HepG2 (cell line): ENCODE measurements at regions not wholly inside any gene's neighbourhood (a gene's known extent, or its start where the extent isn't known, plus 50 kb on each side); places are given as distances from the start of the nearest gene placed in this dataset.

Source experiments
- SATB2 ChIP-seq: sonication (generic); formaldehyde crosslinking; IDR thresholded peaks from 2 replicates; pipeline ENCODE4 v1.5.0; 2020; ENCODE audit warnings: missing genetic modification reagents
- SSRP1 ChIP-seq: IDR thresholded peaks from 2 replicates; pipeline ENCODE4 v1.6.1; 2016; ENCODE audit warnings: control low read depth
- ZNF382 ChIP-seq: sonication (generic); formaldehyde crosslinking; IDR thresholded peaks from 2 replicates; pipeline ENCODE4 v1.5.0; 2020; ENCODE audit warnings: missing genetic modification reagents, mild to moderate bottlenecking, borderline replicate concordance
- ZNF558 ChIP-seq: sonication (generic); formaldehyde crosslinking; IDR thresholded peaks from 2 replicates; pipeline ENCODE4 v1.9.0; 2022; ENCODE audit warnings: mild to moderate bottlenecking, missing genetic modification reagents, borderline replicate concordance
- TF ChIP-seq, protein P1 (sequence below): sonication (generic); formaldehyde crosslinking; IDR thresholded peaks from 2 replicates; pipeline ENCODE4 v1.5.0; 2020; ENCODE audit warnings: mild to moderate bottlenecking, missing genetic modification reagents, borderline replicate concordance
- TF ChIP-seq, protein P2 (sequence below): sonication (generic); formaldehyde crosslinking; IDR thresholded peaks from 2 replicates; pipeline ENCODE4 v1.4.0; 2020; ENCODE audit warnings: missing genetic modification reagents, mild to moderate bottlenecking, borderline replicate concordance

DNA sequence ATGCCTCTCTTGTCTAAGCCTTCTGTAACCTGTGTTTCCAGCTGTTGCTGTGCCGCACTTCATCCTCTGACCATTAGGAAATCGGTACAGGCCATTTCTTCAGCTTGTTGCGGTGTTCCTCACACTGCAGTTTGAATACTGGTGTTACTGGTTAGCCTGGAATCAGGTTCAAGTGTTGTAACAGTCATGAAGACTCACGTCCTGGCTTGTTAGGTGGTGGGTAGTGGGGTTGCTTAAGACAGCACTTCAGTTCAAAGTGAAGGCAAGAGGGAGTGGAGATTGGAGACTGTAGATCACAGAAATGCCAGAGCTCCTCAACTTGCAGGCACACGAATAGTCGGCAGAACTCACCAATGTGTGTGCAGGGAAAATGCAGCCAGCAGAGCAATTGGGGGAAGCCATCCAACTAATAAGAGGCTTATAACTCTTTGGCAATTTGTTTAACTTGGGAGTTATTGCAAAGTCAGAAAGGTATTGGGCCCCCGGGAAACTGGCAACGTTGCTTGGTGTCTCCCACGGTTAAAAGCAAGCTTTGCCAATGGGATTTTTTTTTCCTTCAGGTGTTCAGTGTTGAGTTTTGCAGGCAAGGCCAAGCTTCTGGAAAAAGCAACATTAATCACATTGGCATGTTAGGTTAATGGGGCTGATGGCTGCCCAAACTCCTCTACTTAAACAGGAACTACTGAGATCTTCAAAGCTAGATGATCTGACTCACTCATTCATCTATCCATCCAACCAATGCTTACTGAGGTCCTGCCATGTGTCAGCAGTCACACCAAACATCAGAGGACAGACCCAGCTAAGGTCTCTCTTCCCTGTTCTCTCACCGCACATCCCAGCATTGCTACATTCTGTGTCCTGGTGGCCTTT is 380.9 kb downstream of the GATA3 start (continued):
- TF ChIP-seq, protein P1, sequence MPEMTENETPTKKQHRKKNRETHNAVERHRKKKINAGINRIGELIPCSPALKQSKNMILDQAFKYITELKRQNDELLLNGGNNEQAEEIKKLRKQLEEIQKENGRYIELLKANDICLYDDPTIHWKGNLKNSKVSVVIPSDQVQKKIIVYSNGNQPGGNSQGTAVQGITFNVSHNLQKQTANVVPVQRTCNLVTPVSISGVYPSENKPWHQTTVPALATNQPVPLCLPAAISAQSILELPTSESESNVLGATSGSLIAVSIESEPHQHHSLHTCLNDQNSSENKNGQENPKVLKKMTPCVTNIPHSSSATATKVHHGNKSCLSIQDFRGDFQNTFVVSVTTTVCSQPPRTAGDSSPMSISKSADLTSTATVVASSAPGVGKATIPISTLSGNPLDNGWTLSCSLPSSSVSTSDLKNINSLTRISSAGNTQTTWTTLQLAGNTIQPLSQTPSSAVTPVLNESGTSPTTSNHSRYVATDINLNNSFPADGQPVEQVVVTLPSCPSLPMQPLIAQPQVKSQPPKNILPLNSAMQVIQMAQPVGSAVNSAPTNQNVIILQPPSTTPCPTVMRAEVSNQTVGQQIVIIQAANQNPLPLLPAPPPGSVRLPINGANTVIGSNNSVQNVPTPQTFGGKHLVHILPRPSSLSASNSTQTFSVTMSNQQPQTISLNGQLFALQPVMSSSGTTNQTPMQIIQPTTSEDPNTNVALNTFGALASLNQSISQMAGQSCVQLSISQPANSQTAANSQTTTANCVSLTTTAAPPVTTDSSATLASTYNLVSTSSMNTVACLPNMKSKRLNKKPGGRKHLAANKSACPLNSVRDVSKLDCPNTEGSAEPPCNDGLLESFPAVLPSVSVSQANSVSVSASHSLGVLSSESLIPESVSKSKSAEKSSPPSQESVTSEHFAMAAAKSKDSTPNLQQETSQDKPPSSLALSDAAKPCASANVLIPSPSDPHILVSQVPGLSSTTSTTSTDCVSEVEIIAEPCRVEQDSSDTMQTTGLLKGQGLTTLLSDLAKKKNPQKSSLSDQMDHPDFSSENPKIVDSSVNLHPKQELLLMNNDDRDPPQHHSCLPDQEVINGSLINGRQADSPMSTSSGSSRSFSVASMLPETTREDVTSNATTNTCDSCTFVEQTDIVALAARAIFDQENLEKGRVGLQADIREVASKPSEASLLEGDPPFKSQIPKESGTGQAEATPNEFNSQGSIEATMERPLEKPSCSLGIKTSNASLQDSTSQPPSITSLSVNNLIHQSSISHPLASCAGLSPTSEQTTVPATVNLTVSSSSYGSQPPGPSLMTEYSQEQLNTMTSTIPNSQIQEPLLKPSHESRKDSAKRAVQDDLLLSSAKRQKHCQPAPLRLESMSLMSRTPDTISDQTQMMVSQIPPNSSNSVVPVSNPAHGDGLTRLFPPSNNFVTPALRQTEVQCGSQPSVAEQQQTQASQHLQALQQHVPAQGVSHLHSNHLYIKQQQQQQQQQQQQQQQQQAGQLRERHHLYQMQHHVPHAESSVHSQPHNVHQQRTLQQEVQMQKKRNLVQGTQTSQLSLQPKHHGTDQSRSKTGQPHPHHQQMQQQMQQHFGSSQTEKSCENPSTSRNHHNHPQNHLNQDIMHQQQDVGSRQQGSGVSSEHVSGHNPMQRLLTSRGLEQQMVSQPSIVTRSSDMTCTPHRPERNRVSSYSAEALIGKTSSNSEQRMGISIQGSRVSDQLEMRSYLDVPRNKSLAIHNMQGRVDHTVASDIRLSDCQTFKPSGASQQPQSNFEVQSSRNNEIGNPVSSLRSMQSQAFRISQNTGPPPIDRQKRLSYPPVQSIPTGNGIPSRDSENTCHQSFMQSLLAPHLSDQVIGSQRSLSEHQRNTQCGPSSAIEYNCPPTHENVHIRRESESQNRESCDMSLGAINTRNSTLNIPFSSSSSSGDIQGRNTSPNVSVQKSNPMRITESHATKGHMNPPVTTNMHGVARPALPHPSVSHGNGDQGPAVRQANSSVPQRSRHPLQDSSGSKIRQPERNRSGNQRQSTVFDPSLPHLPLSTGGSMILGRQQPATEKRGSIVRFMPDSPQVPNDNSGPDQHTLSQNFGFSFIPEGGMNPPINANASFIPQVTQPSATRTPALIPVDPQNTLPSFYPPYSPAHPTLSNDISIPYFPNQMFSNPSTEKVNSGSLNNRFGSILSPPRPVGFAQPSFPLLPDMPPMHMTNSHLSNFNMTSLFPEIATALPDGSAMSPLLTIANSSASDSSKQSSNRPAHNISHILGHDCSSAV (CRISPR knock-in tag) = no peak
- TF ChIP-seq, protein P2, sequence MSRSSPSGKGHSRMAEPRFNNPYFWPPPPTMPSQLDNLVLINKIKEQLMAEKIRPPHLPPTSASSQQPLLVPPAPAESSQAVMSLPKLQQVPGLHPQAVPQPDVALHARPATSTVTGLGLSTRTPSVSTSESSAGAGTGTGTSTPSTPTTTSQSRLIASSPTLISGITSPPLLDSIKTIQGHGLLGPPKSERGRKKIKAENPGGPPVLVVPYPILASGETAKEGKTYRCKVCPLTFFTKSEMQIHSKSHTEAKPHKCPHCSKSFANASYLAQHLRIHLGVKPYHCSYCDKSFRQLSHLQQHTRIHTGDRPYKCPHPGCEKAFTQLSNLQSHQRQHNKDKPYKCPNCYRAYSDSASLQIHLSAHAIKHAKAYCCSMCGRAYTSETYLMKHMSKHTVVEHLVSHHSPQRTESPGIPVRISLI = no peak
- TF ChIP-seq ZNF558 (no peak), SATB2 (CRISPR knock-in tag) (no peak), ZNF382 (CRISPR knock-in tag) (no peak), SSRP1 (CRISPR knock-in tag) (no peak)
